ENCODE measurements at regions not wholly inside any gene's neighbourhood (a gene's known extent, or its start where the extent isn't known, plus 50 kb on each side); places are given as distances from the start of the nearest gene placed in this dataset.

DNA sequence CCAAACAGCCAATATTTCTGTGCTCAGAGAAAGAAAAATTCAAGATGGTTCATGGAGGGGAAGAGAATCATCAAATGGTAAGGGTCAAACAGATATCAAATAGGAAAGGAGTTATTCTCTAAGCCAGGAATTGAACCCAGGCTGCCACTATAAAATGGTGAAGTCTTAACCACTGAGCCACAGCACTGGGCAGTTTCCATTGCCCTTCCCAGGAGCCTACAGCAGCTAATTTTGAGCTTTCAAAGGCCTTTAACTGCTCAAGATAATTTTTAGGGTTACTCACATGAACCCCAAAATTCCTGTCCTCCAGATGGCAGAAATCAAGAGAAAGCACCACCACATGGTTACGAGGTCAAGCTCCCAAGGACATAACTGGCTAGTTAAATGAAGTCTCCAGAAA is 176.2 kb downstream of the KIF18A start:
- no peak for TF ChIP-seq EZH2 (IDR thresholded peaks at IDR 0.05; ENCODE audit: borderline replicate concordance, low read depth, low read length, poor library complexity, severe bottlenecking)
- TF ChIP-seq, protein P1, sequence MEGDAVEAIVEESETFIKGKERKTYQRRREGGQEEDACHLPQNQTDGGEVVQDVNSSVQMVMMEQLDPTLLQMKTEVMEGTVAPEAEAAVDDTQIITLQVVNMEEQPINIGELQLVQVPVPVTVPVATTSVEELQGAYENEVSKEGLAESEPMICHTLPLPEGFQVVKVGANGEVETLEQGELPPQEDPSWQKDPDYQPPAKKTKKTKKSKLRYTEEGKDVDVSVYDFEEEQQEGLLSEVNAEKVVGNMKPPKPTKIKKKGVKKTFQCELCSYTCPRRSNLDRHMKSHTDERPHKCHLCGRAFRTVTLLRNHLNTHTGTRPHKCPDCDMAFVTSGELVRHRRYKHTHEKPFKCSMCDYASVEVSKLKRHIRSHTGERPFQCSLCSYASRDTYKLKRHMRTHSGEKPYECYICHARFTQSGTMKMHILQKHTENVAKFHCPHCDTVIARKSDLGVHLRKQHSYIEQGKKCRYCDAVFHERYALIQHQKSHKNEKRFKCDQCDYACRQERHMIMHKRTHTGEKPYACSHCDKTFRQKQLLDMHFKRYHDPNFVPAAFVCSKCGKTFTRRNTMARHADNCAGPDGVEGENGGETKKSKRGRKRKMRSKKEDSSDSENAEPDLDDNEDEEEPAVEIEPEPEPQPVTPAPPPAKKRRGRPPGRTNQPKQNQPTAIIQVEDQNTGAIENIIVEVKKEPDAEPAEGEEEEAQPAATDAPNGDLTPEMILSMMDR (conservative IDR thresholded peaks at IDR 0.05; ENCODE audit: low read depth, low read length): no peak
